Uterus (tissue), 2 donors: ENCODE measurements at regions not wholly inside any gene's neighbourhood (a gene's known extent, or its start where the extent isn't known, plus 50 kb on each side); places are given as distances from the start of the nearest gene placed in this dataset.

ENCODE experiments used
- CTCF ChIP-seq, 4 experiments: fragments of 200-600 bp in 2 of 4; fragments of 450-650 bp in 2 of 4; sonication (generic) in 2 of 4; IDR thresholded peaks; one replicate each; pipeline ENCODE4 v1.5.1; 2016 to 2019; ENCODE audit warnings: antibody characterized with exemption in 4 of 4, mild to moderate bottlenecking in 2 of 4, moderate library complexity in 1 of 4
- POLR2A ChIP-seq, 2 donors: fragments of 450-650 bp; IDR thresholded peaks; one replicate each; pipeline ENCODE4 v1.6.1; 2016; ENCODE audit warnings: antibody characterized with exemption in 2 of 2, mild to moderate bottlenecking in 1 of 2, moderate library complexity in 1 of 2

- TF ChIP-seq CTCF (IDR thresholded peaks at IDR 0.05), result no peak
- no peak for TF ChIP-seq POLR2A (IDR thresholded peaks at IDR 0.05)
Measured at GRCh38 chr10:23523251-23523650, 84.4 kb downstream of the OTUD1 start.
